ENCODE measurements at regions not wholly inside any gene's neighbourhood (a gene's known extent, or its start where the extent isn't known, plus 50 kb on each side); places are given as distances from the start of the nearest gene placed in this dataset.

DNA sequence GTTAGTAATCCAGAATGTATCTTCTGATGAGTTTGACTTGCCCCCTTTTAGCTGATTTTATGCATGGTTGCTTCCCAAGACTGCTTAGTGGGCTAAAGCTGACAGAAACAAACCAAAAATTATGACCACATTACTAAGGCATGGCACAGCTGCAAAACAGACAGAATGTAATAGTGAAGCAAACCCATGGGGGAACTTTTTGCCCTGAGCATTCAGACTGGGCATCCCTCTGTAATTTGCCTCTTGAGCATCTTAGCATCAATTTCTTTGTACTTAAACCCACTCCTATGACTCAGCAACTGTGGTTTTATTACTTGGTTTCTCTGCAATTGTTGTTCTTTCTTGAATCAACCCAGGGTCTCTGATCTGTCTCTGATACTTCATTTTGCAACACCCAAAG, 487.3 kb upstream of the DCC start:
- Mint-ChIP-seq H3K27ac (no peak overlapping the region), H3K4me3 (no peak overlapping the region), H3K27me3 (no peaks in the 10 kb centered on the region), H3K9me3 (peaks cover 4% of the 10 kb centered on the region), H3K4me1 (ENCODE audit: low read depth) (no peaks in the 10 kb centered on the region), H3K36me3 (ENCODE audit: low read depth) (no peaks in the 10 kb centered on the region)

DNA sequence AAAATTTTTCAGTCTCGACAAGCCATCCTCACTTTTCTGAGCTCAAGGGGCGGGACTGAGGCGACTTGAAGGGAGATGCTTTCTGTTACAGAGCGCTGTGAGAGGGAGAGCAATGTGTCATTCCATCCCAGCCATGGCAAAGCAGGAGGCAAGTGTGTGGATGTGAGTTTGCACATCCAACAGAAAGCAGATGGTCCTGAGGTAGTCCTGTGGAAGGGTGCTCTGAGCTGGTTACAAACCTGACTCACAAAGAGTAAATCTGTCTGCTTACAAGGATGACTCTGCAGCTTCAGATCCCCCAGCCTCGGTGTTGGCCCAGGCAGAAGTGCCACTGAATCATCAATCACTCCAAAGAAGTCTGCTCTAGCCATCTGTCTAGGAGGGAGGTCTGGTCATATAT, 482.0 kb upstream of the DCC start:
- Mint-ChIP-seq H3K27ac (no peak overlapping the region), H3K27me3 (no peaks in the 10 kb centered on the region), H3K4me3 (no peak overlapping the region), H3K9me3 (no peaks in the 10 kb centered on the region), H3K4me1 (ENCODE audit: low read depth) (no peaks in the 10 kb centered on the region), H3K36me3 (ENCODE audit: low read depth) (no peaks in the 10 kb centered on the region)

GRCh38 chr18:51861046-51861445, 479.0 kb upstream of the DCC start:
- no peak overlapping the region for H3K27ac Mint-ChIP-seq

GRCh38 chr18:51862051-51862715, 477.8 kb upstream of the DCC start:
- no peak overlapping the region for H3K27ac Mint-ChIP-seq
- no peak overlapping the region for H3K4me3 Mint-ChIP-seq
- no peaks in the 10 kb centered on the region for H3K27me3 Mint-ChIP-seq
- H3K9me3 Mint-ChIP-seq: peaks cover 3% of the 10 kb centered on the region
- H3K4me1 Mint-ChIP-seq (ENCODE audit: low read depth): no peaks in the 10 kb centered on the region
- no peaks in the 10 kb centered on the region for H3K36me3 Mint-ChIP-seq (ENCODE audit: low read depth)

More at GRCh38 chr18:51861046-51861445, 479.0 kb upstream of the DCC start:
- H3K36me3 Mint-ChIP-seq (ENCODE audit: low read depth): no peaks in the 10 kb centered on the region
- H3K9me3 Mint-ChIP-seq: no peaks in the 10 kb centered on the region
- H3K4me1 Mint-ChIP-seq (ENCODE audit: low read depth): no peaks in the 10 kb centered on the region
- no peak overlapping the region for H3K4me3 Mint-ChIP-seq
- H3K27me3 Mint-ChIP-seq: no peaks in the 10 kb centered on the region

- H3K36me3 Mint-ChIP-seq (ENCODE audit: low read depth): no peaks in the 10 kb centered on the region
- no peaks in the 10 kb centered on the region for H3K4me1 Mint-ChIP-seq (ENCODE audit: low read depth)
- H3K27me3 Mint-ChIP-seq: no peaks in the 10 kb centered on the region
- no peak overlapping the region for H3K4me3 Mint-ChIP-seq
- no peak overlapping the region for H3K27ac Mint-ChIP-seq
- H3K9me3 Mint-ChIP-seq: peaks cover 6% of the 10 kb centered on the region
Measured at GRCh38 chr18:51864219-51864965, 475.6 kb upstream of the DCC start.

GRCh38 chr18:51865538-51865937, 474.5 kb upstream of the DCC start:
- Mint-ChIP-seq H3K27ac (no peak overlapping the region), H3K27me3 (no peaks in the 10 kb centered on the region), H3K9me3 (peaks cover 6% of the 10 kb centered on the region), H3K4me1 (ENCODE audit: low read depth) (no peaks in the 10 kb centered on the region), H3K4me3 (no peak overlapping the region), H3K36me3 (ENCODE audit: low read depth) (no peaks in the 10 kb centered on the region)

- H3K27ac Mint-ChIP-seq: no peak overlapping the region
- no peaks in the 10 kb centered on the region for H3K36me3 Mint-ChIP-seq (ENCODE audit: low read depth)
- H3K9me3 Mint-ChIP-seq: peaks cover 6% of the 10 kb centered on the region
- no peaks in the 10 kb centered on the region for H3K27me3 Mint-ChIP-seq
- H3K4me1 Mint-ChIP-seq (ENCODE audit: low read depth): no peaks in the 10 kb centered on the region
- H3K4me3 Mint-ChIP-seq: no peak overlapping the region
Measured at GRCh38 chr18:51867767-51868166, 472.2 kb upstream of the DCC start.

DNA sequence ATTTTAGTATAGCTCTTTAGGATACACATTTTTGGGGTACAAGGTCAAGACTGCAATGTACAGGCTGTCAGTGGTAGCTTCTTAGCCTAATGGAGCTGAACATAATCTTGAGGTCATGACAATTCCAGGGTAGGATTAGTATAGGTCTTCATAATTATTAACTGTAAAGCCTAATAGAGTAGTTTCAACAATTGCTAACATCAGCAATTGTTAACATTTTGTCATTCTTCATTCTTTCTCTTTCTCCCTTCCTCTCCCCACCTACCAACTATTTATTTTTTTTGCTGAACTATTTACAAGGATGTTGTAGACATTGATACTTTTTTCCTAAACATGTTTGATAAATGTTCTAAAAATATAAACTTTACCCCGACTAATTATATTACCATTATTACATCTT, 461.3 kb upstream of the DCC start:
- H3K4me1 Mint-ChIP-seq (ENCODE audit: low read depth): no peaks in the 10 kb centered on the region
- H3K4me3 Mint-ChIP-seq: no peak overlapping the region
- H3K36me3 Mint-ChIP-seq (ENCODE audit: low read depth): no peaks in the 10 kb centered on the region
- no peaks in the 10 kb centered on the region for H3K9me3 Mint-ChIP-seq
- H3K27me3 Mint-ChIP-seq: no peaks in the 10 kb centered on the region
- H3K27ac Mint-ChIP-seq: no peak overlapping the region

DNA sequence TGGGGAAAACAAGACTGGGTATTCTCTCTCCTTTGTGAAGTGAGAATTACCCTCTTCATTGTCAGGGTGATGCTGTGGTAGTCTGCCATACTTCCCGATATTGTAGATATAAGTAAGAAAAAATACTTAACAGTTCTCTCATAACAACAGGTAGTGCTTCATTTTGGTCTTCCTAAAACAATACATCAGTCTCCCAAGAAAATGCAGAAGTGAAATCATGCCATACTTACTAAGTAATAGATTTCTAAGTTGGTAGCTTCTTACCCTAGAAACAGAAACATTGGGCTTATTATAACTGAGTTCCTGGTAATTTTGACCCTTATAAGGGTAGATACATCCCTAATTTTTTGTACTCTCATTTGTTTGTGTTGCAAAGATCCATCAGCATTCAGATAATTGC, 460.7 kb upstream of the DCC start:
- Mint-ChIP-seq H3K4me1 (ENCODE audit: low read depth) (no peaks in the 10 kb centered on the region), H3K9me3 (no peaks in the 10 kb centered on the region), H3K4me3 (no peak overlapping the region), H3K36me3 (ENCODE audit: low read depth) (no peaks in the 10 kb centered on the region), H3K27ac (no peak overlapping the region), H3K27me3 (no peaks in the 10 kb centered on the region)

- Mint-ChIP-seq H3K9me3 (no peaks in the 10 kb centered on the region), H3K27ac (no peak overlapping the region), H3K4me3 (no peak overlapping the region), H3K36me3 (ENCODE audit: low read depth) (no peaks in the 10 kb centered on the region), H3K4me1 (ENCODE audit: low read depth) (no peaks in the 10 kb centered on the region), H3K27me3 (no peaks in the 10 kb centered on the region)
Measured at GRCh38 chr18:51881394-51881793, 458.6 kb upstream of the DCC start.

DNA sequence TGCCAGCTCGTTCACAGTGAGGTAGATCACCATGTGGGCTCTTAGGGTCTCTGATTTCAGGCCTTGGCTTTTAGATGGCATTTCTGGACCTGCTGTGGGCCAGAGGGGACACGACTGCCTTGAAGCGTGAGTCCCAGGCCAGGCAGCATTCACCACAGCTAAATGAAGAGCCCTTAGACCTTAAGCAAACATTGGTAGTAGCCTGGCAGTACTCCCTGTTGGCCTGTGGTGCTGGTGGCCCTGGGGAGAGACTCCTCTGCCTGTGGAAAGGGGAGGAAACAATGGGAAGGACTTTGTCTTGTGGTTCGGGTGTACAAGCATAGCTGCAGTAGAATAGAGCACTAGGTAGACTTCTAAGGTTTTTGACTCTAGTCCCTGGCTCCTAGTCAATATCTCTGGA, 456.0 kb upstream of the DCC start:
- no peaks in the 10 kb centered on the region for H3K36me3 Mint-ChIP-seq (ENCODE audit: low read depth)
- H3K4me1 Mint-ChIP-seq (ENCODE audit: low read depth): no peaks in the 10 kb centered on the region

DNA sequence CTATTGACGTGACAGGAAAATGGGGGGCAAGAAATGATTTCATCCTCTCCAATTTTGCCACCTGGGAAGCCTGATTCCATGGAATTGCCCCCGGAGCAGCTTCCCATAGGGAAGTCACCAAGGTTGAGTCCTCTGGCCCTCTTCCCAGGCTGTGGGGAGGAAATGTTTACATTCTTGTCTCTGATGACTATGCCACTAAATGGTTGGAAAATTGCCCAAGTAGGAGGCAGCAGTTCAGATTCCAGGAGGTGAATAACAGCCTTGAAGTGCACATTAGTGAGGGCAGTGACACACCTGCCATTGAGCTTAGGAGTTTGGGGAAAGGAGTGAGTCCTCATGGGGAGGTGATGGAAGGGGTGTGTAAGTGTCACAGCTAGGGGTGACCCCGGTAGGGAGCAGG, 449.2 kb upstream of the DCC start:
- H3K9me3 Mint-ChIP-seq: peaks cover 8% of the 10 kb centered on the region
- H3K27me3 Mint-ChIP-seq: peaks cover 3% of the 10 kb centered on the region
- no peaks in the 10 kb centered on the region for H3K4me1 Mint-ChIP-seq (ENCODE audit: low read depth)
- no peaks in the 10 kb centered on the region for H3K36me3 Mint-ChIP-seq (ENCODE audit: low read depth)
- H3K27ac Mint-ChIP-seq: no peak overlapping the region
- no peak overlapping the region for H3K4me3 Mint-ChIP-seq

More for the DNA sequence above, 456.0 kb upstream of the DCC start:
- H3K27me3 Mint-ChIP-seq: no peaks in the 10 kb centered on the region
- no peak overlapping the region for H3K27ac Mint-ChIP-seq
- no peak overlapping the region for H3K4me3 Mint-ChIP-seq
- no peaks in the 10 kb centered on the region for H3K9me3 Mint-ChIP-seq

- no peaks in the 10 kb centered on the region for H3K36me3 Mint-ChIP-seq (ENCODE audit: low read depth)
- H3K4me1 Mint-ChIP-seq (ENCODE audit: low read depth): no peaks in the 10 kb centered on the region
- H3K27ac Mint-ChIP-seq: no peak overlapping the region
- no peak overlapping the region for H3K4me3 Mint-ChIP-seq
- peaks cover 3% of the 10 kb centered on the region for H3K27me3 Mint-ChIP-seq
- peaks cover 8% of the 10 kb centered on the region for H3K9me3 Mint-ChIP-seq
Measured at GRCh38 chr18:51891876-51892275, 448.1 kb upstream of the DCC start.

DNA sequence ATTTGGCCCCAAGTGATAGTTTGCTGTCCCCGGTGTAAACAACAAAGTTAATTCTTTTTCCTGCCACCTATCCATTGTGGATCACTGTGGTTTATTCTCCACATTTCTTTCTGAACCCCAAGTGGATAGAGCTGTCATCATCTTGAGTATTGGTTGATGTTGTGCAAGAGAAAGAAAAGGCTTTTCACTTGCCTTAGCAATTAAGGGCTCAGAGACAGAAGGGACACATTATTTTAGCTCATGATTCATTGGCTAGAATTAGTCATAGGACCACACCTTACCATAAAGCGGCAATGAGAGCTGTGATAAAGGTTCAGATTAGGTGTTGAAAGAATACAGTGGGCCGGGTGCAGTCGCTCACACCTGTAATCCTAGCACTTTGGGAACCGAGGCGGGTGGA, 442.1 kb upstream of the DCC start:
- Mint-ChIP-seq H3K9me3 (peaks cover 12% of the 10 kb centered on the region), H3K4me1 (ENCODE audit: low read depth) (no peaks in the 10 kb centered on the region), H3K27me3 (peaks cover 3% of the 10 kb centered on the region), H3K4me3 (no peak overlapping the region), H3K36me3 (ENCODE audit: low read depth) (no peaks in the 10 kb centered on the region), H3K27ac (no peak overlapping the region)

DNA sequence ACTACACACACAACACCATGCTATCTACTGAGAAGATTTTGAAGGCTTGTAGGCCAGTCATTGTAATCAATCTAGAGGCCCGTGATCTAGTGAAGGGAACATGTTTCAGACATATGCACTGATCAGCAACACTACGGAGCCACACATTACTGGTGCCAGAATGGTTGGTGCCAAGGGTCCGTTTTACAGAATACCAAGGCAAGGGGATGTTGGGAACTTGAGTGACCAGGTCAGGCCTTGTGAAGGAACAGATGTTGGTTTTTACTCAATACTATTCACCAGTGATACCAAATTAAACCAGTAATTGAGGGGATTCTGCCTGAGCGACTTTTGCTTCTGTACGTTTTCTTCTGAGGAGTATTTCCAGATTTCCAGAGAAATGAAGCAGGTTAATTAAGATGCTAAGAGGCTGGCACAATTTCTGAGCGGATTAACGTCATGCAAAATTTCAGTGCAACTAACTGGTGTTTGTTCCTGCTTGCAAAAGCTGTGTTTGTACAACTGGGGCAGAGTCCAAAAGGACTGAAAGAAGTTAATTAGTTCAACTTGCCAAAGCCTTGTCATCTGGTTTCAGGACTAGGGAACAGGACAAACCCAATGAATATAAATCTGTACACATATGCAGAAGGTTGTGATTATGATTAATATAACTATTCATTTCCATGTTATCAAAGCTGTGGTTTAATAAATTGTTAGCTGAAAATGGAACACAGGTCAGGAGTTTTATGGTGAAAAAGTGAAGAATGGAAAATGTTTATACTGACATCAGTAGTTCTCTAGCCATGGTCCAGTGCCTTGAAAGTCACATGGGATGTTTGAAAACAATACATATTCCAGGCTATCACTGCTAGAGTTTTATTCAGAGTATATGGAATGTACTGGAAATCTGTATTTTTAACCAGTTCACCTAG, 432.1 kb upstream of the DCC start:
- H3K4me3 Mint-ChIP-seq: no peak overlapping the region
- H3K27me3 Mint-ChIP-seq: no peaks in the 10 kb centered on the region
- no peak overlapping the region for H3K27ac Mint-ChIP-seq
- H3K9me3 Mint-ChIP-seq: peaks cover 7% of the 10 kb centered on the region
- no peaks in the 10 kb centered on the region for H3K4me1 Mint-ChIP-seq (ENCODE audit: low read depth)
- H3K36me3 Mint-ChIP-seq (ENCODE audit: low read depth): no peaks in the 10 kb centered on the region
